ENCODE measurements at regions not wholly inside any gene's neighbourhood (a gene's known extent, or its start where the extent isn't known, plus 50 kb on each side); places are given as distances from the start of the nearest gene placed in this dataset. TPM values are rescaled to one million over a fixed set of nuclear protein-coding genes. Genes with fewer than 3 reads are reported as not detected.
A peak's percentile ranks its signal among the peaks of the same experiment; 100 is the strongest.

DNA sequence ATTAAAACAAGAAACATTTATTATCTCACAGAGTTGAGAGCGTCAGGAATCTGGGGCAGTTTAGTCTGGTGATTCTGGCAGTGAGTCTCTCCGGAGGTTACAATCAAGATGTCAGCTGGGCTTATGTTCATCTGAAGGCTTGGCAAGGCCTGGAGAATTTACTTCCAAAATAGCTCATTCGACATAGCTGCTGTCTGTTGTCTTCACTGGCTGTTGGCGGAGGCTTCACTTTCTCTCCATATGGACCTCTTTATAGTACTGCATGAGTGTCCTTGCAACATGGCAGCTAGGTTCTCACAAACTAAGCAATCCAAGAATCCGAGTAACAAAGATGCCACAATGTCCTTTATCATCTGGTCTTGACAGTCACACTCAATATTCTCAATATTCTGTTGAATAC lies 70.2 kb upstream of the ADGRL3 start:
- Histone ChIP-seq H3K4me1 (ENCODE audit: insufficient read depth, low read length) (no peaks in the 10 kb centered on the region), H3K27ac (ENCODE audit: low read depth, low read length) (no peak overlapping the region), H3K79me2 (ENCODE audit: insufficient read depth, low read length) (no peaks in the 10 kb centered on the region), H3K36me3 (ENCODE audit: insufficient read depth, low read length) (no peaks in the 10 kb centered on the region), H4K20me1 (ENCODE audit: insufficient read depth, low read length) (no peaks in the 10 kb centered on the region), H2AFZ (ENCODE audit: low read depth, low read length) (no peak overlapping the region), H3K4me2 (ENCODE audit: low read length) (no peak overlapping the region), H3K9ac (ENCODE audit: low read length) (no peak overlapping the region), H3K4me3 (ENCODE audit: insufficient read depth, low read depth, low read length) (no peak overlapping the region), H3K27me3 (ENCODE audit: insufficient read depth, low read length) (no peaks in the 10 kb centered on the region), H3K9me3 (ENCODE audit: insufficient read depth, low read depth, low read length) (no peaks in the 10 kb centered on the region)
- TF ChIP-seq, protein P1, sequence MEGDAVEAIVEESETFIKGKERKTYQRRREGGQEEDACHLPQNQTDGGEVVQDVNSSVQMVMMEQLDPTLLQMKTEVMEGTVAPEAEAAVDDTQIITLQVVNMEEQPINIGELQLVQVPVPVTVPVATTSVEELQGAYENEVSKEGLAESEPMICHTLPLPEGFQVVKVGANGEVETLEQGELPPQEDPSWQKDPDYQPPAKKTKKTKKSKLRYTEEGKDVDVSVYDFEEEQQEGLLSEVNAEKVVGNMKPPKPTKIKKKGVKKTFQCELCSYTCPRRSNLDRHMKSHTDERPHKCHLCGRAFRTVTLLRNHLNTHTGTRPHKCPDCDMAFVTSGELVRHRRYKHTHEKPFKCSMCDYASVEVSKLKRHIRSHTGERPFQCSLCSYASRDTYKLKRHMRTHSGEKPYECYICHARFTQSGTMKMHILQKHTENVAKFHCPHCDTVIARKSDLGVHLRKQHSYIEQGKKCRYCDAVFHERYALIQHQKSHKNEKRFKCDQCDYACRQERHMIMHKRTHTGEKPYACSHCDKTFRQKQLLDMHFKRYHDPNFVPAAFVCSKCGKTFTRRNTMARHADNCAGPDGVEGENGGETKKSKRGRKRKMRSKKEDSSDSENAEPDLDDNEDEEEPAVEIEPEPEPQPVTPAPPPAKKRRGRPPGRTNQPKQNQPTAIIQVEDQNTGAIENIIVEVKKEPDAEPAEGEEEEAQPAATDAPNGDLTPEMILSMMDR (IDR thresholded peaks at IDR 0.05; ENCODE audit: insufficient read depth, low read depth, low read length) = no peak
- no peak for TF ChIP-seq EZH2 (IDR thresholded peaks at IDR 0.05; ENCODE audit: insufficient read depth, low read length)
- Mint-ChIP-seq H3K9me3 (ENCODE audit: unreplicated experiment) (no peaks in the 10 kb centered on the region), H3K4me3 (ENCODE audit: unreplicated experiment) (no peak overlapping the region), H3K27me3 (ENCODE audit: low read depth, unreplicated experiment) (no peaks in the 10 kb centered on the region), H3K36me3 (ENCODE audit: low read depth, unreplicated experiment) (no peaks in the 10 kb centered on the region), H3K4me1 (ENCODE audit: low read depth, unreplicated experiment) (no peaks in the 10 kb centered on the region), H3K27ac (ENCODE audit: unreplicated experiment) (no peak overlapping the region)
- DNase-seq (ENCODE audit: low read depth) = no peak
- no peak for FAIRE-seq

DNA sequence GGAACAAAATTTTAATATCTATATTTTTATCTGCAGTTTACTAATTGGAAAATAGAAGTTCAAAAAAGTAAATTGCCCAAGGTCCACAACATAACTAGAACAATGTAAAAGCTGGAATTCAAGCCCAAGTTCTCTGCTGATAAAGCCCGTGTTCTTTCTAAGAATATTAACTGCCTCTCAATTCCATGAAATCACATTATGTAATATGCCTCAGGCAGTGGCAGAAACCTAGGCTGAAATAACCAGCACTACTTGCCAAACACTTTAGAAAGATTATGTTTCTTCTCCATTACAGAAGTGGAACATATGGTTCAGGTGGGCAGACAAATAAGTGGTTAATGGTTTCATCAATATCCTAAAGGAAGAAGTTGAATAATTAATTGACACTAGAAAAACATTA lies 56.7 kb upstream of the ADGRL3 start:
- no peak overlapping the region for H3K4me2 ChIP-seq (ENCODE audit: low read length)
- Mint-ChIP-seq H3K27ac (ENCODE audit: unreplicated experiment) (no peak overlapping the region), H3K27me3 (ENCODE audit: low read depth, unreplicated experiment) (no peaks in the 10 kb centered on the region), H3K4me3 (ENCODE audit: unreplicated experiment) (no peak overlapping the region), H3K4me1 (ENCODE audit: low read depth, unreplicated experiment) (no peaks in the 10 kb centered on the region), H3K36me3 (ENCODE audit: low read depth, unreplicated experiment) (no peaks in the 10 kb centered on the region), H3K9me3 (ENCODE audit: unreplicated experiment) (no peaks in the 10 kb centered on the region)
- H2AFZ ChIP-seq (ENCODE audit: low read depth, low read length) = no peak overlapping the region
- no peak for TF ChIP-seq EZH2 (IDR thresholded peaks at IDR 0.05; ENCODE audit: insufficient read depth, low read length)
- TF ChIP-seq, protein P1 (IDR thresholded peaks at IDR 0.05; ENCODE audit: insufficient read depth, low read depth, low read length) = no peak
- no peaks in the 10 kb centered on the region for H3K4me1 ChIP-seq (ENCODE audit: insufficient read depth, low read length)
- no peaks in the 10 kb centered on the region for H4K20me1 ChIP-seq (ENCODE audit: insufficient read depth, low read length)
- no peak overlapping the region for H3K27ac ChIP-seq (ENCODE audit: low read depth, low read length)
- no peak for FAIRE-seq
- H3K9me3 ChIP-seq (ENCODE audit: insufficient read depth, low read depth, low read length) = no peaks in the 10 kb centered on the region
- no peak overlapping the region for H3K4me3 ChIP-seq (ENCODE audit: insufficient read depth, low read depth, low read length)
- H3K36me3 ChIP-seq (ENCODE audit: insufficient read depth, low read length) = no peaks in the 10 kb centered on the region
- H3K27me3 ChIP-seq (ENCODE audit: insufficient read depth, low read length) = no peaks in the 10 kb centered on the region
- DNase-seq (ENCODE audit: low read depth) = no peak
- H3K9ac ChIP-seq (ENCODE audit: low read length) = no peak overlapping the region
- no peaks in the 10 kb centered on the region for H3K79me2 ChIP-seq (ENCODE audit: insufficient read depth, low read length)

DNA sequence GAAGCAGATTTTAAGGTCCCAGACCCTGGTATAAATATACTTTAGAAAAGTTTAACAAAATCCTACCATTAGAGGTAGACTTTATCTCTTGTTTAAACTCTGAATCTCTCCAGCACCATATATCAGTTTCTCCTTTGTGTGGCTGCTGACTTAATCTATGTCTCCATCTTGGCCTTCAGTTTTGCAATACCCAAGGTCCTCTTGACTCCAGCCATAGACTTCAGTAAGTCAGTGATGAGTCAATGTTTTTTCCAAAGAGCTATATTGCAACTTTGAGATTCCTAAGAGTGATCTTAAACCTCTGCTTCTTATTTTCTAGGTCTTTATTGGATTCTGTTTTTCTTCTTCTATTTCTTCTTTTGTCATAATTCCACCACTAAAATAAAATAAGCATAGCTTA lies 50.8 kb upstream of the ADGRL3 start:
- Mint-ChIP-seq H3K4me3 (ENCODE audit: unreplicated experiment) (no peak overlapping the region), H3K9me3 (ENCODE audit: unreplicated experiment) (no peaks in the 10 kb centered on the region), H3K27ac (ENCODE audit: unreplicated experiment) (no peak overlapping the region), H3K4me1 (ENCODE audit: low read depth, unreplicated experiment) (no peaks in the 10 kb centered on the region), H3K36me3 (ENCODE audit: low read depth, unreplicated experiment) (no peaks in the 10 kb centered on the region), H3K27me3 (ENCODE audit: low read depth, unreplicated experiment) (no peaks in the 10 kb centered on the region)
- Histone ChIP-seq H2AFZ (ENCODE audit: low read depth, low read length) (no peak overlapping the region), H3K9ac (ENCODE audit: low read length) (no peak overlapping the region), H3K27ac (ENCODE audit: low read depth, low read length) (no peak overlapping the region), H3K27me3 (ENCODE audit: insufficient read depth, low read length) (no peaks in the 10 kb centered on the region), H4K20me1 (ENCODE audit: insufficient read depth, low read length) (no peaks in the 10 kb centered on the region), H3K4me3 (ENCODE audit: insufficient read depth, low read depth, low read length) (no peak overlapping the region), H3K4me2 (ENCODE audit: low read length) (no peak overlapping the region), H3K79me2 (ENCODE audit: insufficient read depth, low read length) (no peaks in the 10 kb centered on the region), H3K36me3 (ENCODE audit: insufficient read depth, low read length) (no peaks in the 10 kb centered on the region), H3K4me1 (ENCODE audit: insufficient read depth, low read length) (no peaks in the 10 kb centered on the region), H3K9me3 (ENCODE audit: insufficient read depth, low read depth, low read length) (no peaks in the 10 kb centered on the region)
- no peak for FAIRE-seq
- peak; percentile 7 for DNase-seq (ENCODE audit: low read depth)
- TF ChIP-seq, protein P1 (IDR thresholded peaks at IDR 0.05; ENCODE audit: insufficient read depth, low read depth, low read length) = no peak
- TF ChIP-seq EZH2 (IDR thresholded peaks at IDR 0.05; ENCODE audit: insufficient read depth, low read length) = no peak

Small RNA genes lying in the stretch of these regions (microRNA-seq; reads per million reads assigned to microRNA genes)
- gene MIR548AG1 = not detected

All from astrocyte (in vitro differentiated cells and primary cell).